ENCODE measurements at regions not wholly inside any gene's neighbourhood (a gene's known extent, or its start where the extent isn't known, plus 50 kb on each side); places are given as distances from the start of the nearest gene placed in this dataset.

DNA sequence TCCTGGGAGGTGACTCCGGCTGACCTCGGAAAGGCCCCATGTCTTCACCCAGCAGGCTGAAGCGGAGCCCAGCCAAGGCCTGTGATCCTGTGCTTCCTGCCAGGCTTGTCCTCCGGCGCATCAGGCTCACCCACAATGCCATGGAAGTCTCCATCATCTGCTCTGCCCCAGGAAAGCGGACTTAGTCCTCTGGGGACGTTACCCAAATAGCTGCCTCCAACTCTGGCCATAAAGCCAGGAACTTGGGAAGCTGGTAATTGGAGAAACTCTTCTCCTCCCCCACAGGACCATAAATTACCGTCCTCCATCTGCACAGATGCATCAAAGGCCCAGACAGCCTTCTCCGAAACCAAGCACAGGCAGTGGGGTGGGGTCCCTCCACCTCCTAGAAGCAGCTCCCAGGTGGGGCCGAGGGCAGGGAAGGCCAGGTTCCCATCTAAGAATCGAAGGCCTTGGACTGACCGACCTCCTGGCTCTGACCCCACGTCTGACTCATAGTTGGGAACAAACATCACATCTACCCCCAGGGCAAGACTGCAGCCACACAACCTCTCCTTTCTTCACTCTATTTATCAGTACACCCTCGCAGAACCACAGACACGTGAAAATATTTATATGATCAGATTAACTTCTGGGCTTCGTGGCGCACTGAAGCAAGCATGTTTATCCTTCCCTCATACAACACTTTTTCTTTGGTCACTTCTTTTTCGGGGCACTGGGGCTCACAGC is 56.4 kb downstream of the PITPNM2 start (continued):
- TF ChIP-seq HNRNPL (IDR thresholded peaks at IDR 0.05; ENCODE audit: low read depth, low read length) (no peak), HOXA9 (CRISPR knock-in tag; IDR thresholded peaks at IDR 0.05; ENCODE audit: borderline replicate concordance) (no peak), SNAPC2 (CRISPR knock-in tag; IDR thresholded peaks at IDR 0.05) (peak; percentile 59; the same call in 1 of the 2 replicates), MAF1 (CRISPR knock-in tag; IDR thresholded peaks at IDR 0.05; ENCODE audit: borderline replicate concordance) (no peak), SMC3 (IDR thresholded peaks at IDR 0.05; ENCODE audit: low read length) (no peak), ZNF790 (CRISPR knock-in tag; IDR thresholded peaks at IDR 0.05; ENCODE audit: borderline replicate concordance) (no peak), MTF1 (CRISPR knock-in tag; IDR thresholded peaks at IDR 0.05) (no peak), ZNF432 (CRISPR knock-in tag; IDR thresholded peaks at IDR 0.05; ENCODE audit: borderline replicate concordance) (no peak), GZF1 (CRISPR knock-in tag; IDR thresholded peaks at IDR 0.05) (no peak), MAFF (IDR thresholded peaks at IDR 0.05; ENCODE audit: low read depth, low read length) (no peak), HOXA5 (CRISPR knock-in tag; IDR thresholded peaks at IDR 0.05) (no peak), NAIF1 (CRISPR knock-in tag; IDR thresholded peaks at IDR 0.05; ENCODE audit: borderline replicate concordance) (no peak)
- TF ChIP-seq, protein P1, sequence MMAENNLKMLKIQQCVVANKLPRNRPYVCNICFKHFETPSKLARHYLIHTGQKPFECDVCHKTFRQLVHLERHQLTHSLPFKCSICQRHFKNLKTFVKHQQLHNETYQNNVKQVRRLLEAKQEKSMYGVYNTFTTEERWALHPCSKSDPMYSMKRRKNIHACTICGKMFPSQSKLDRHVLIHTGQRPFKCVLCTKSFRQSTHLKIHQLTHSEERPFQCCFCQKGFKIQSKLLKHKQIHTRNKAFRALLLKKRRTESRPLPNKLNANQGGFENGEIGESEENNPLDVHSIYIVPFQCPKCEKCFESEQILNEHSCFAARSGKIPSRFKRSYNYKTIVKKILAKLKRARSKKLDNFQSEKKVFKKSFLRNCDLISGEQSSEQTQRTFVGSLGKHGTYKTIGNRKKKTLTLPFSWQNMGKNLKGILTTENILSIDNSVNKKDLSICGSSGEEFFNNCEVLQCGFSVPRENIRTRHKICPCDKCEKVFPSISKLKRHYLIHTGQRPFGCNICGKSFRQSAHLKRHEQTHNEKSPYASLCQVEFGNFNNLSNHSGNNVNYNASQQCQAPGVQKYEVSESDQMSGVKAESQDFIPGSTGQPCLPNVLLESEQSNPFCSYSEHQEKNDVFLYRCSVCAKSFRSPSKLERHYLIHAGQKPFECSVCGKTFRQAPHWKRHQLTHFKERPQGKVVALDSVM (CRISPR knock-in tag; IDR thresholded peaks at IDR 0.05), result peak; percentile 37; the same call in 1 of the 2 replicates
- TF ChIP-seq, protein P2, sequence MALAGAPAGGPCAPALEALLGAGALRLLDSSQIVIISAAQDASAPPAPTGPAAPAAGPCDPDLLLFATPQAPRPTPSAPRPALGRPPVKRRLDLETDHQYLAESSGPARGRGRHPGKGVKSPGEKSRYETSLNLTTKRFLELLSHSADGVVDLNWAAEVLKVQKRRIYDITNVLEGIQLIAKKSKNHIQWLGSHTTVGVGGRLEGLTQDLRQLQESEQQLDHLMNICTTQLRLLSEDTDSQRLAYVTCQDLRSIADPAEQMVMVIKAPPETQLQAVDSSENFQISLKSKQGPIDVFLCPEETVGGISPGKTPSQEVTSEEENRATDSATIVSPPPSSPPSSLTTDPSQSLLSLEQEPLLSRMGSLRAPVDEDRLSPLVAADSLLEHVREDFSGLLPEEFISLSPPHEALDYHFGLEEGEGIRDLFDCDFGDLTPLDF (CRISPR knock-in tag; IDR thresholded peaks at IDR 0.05), result no peak
- TF ChIP-seq, protein P3, sequence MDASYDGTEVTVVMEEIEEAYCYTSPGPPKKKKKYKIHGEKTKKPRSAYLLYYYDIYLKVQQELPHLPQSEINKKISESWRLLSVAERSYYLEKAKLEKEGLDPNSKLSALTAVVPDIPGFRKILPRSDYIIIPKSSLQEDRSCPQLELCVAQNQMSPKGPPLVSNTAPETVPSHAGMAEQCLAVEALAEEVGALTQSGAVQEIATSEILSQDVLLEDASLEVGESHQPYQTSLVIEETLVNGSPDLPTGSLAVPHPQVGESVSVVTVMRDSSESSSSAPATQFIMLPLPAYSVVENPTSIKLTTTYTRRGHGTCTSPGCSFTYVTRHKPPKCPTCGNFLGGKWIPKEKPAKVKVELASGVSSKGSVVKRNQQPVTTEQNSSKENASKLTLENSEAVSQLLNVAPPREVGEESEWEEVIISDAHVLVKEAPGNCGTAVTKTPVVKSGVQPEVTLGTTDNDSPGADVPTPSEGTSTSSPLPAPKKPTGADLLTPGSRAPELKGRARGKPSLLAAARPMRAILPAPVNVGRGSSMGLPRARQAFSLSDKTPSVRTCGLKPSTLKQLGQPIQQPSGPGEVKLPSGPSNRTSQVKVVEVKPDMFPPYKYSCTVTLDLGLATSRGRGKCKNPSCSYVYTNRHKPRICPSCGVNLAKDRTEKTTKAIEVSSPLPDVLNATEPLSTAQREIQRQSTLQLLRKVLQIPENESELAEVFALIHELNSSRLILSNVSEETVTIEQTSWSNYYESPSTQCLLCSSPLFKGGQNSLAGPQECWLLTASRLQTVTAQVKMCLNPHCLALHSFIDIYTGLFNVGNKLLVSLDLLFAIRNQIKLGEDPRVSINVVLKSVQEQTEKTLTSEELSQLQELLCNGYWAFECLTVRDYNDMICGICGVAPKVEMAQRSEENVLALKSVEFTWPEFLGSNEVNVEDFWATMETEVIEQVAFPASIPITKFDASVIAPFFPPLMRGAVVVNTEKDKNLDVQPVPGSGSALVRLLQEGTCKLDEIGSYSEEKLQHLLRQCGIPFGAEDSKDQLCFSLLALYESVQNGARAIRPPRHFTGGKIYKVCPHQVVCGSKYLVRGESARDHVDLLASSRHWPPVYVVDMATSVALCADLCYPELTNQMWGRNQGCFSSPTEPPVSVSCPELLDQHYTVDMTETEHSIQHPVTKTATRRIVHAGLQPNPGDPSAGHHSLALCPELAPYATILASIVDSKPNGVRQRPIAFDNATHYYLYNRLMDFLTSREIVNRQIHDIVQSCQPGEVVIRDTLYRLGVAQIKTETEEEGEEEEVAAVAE (CRISPR knock-in tag; IDR thresholded peaks at IDR 0.05; ENCODE audit: borderline replicate concordance), result peak; percentile 29; the same call in 1 of the 2 replicates
- TF ChIP-seq, protein P4, sequence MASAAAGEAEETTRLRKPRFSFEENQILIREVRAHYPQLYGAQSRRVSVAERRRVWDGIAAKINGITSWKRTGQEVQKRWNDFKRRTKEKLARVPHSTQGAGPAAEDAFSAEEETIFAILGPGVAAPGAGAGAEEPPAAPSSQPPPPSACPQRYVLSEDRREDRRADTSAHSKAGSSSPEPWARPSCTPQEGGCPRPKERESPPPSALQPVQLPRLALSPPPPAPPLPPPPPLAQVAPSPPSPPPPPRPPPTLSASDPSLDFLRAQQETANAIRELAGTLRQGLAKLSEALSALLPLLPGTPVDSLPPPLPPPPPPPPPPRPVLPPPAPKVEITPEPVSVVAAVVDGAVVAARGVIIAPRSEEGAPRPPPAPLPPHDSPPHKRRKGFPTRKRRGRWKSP (CRISPR knock-in tag; IDR thresholded peaks at IDR 0.05), result no peak
- TF ChIP-seq, protein P5, sequence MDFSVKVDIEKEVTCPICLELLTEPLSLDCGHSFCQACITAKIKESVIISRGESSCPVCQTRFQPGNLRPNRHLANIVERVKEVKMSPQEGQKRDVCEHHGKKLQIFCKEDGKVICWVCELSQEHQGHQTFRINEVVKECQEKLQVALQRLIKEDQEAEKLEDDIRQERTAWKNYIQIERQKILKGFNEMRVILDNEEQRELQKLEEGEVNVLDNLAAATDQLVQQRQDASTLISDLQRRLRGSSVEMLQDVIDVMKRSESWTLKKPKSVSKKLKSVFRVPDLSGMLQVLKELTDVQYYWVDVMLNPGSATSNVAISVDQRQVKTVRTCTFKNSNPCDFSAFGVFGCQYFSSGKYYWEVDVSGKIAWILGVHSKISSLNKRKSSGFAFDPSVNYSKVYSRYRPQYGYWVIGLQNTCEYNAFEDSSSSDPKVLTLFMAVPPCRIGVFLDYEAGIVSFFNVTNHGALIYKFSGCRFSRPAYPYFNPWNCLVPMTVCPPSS (IDR thresholded peaks at IDR 0.05), result no peak
- TF ChIP-seq, protein P6, sequence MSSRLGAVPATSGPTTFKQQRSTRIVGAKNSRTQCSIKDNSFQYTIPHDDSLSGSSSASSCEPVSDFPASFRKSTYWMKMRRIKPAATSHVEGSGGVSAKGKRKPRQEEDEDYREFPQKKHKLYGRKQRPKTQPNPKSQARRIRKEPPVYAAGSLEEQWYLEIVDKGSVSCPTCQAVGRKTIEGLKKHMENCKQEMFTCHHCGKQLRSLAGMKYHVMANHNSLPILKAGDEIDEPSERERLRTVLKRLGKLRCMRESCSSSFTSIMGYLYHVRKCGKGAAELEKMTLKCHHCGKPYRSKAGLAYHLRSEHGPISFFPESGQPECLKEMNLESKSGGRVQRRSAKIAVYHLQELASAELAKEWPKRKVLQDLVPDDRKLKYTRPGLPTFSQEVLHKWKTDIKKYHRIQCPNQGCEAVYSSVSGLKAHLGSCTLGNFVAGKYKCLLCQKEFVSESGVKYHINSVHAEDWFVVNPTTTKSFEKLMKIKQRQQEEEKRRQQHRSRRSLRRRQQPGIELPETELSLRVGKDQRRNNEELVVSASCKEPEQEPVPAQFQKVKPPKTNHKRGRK (CRISPR knock-in tag; IDR thresholded peaks at IDR 0.05), result no peak

All from HepG2 (cell line).